H9 (cell line): ENCODE measurements at regions not wholly inside any gene's neighbourhood (a gene's known extent, or its start where the extent isn't known, plus 50 kb on each side); places are given as distances from the start of the nearest gene placed in this dataset.

Experiments used
- DNase-seq: peaks from one replicate; pipeline ENCODE4 v3.0.0-alpha.2; 2017
- H2AFZ ChIP-seq: one replicate; pipeline ENCODE4 v1.6.1; 2013; ENCODE audit warnings: mild to moderate bottlenecking, low read length, control low read depth, moderate library complexity
- H2AK5ac ChIP-seq: 2 replicates; pipeline ENCODE4 v1.6.1; 2013; ENCODE audit warnings: low read length, control low read depth, mixed read lengths; ENCODE audit not compliant: insufficient read length
- H2BK120ac ChIP-seq: one replicate; pipeline ENCODE4 v1.6.1; 2013; ENCODE audit warnings: low read depth, mild to moderate bottlenecking, low read length, control low read depth, inconsistent platforms; ENCODE audit not compliant: poor library complexity, severe bottlenecking
- H2BK12ac ChIP-seq: 2 replicates; pipeline ENCODE4 v1.6.1; 2013; ENCODE audit warnings: low read length, control low read depth, mixed read lengths, low read depth; ENCODE audit not compliant: insufficient read length
- H2BK15ac ChIP-seq: 2 replicates; pipeline ENCODE4 v1.6.1; 2013; ENCODE audit warnings: low read depth, low read length, control low read depth
- H2BK20ac ChIP-seq: one replicate; pipeline ENCODE4 v1.6.1; 2013; ENCODE audit warnings: low read depth, mild to moderate bottlenecking, low read length, control low read depth, inconsistent platforms; ENCODE audit not compliant: poor library complexity, severe bottlenecking
- H2BK5ac ChIP-seq: 2 replicates; pipeline ENCODE4 v1.6.1; 2013; ENCODE audit warnings: low read length, control low read depth, mixed read lengths; ENCODE audit not compliant: insufficient read length
- H3K14ac ChIP-seq: 2 replicates; pipeline ENCODE4 v1.6.1; 2013; ENCODE audit warnings: low read length, control low read depth; ENCODE audit not compliant: insufficient read depth
- H3K18ac ChIP-seq: 2 replicates; pipeline ENCODE4 v1.6.1; 2013; ENCODE audit warnings: low read depth, mild to moderate bottlenecking, mixed read lengths, low read length, control low read depth; ENCODE audit not compliant: insufficient read length
- H3K23ac ChIP-seq: 2 replicates; pipeline ENCODE4 v1.6.1; 2013; ENCODE audit warnings: low read length, control low read depth, mixed read lengths, low read depth; ENCODE audit not compliant: insufficient read length
- H3K23me2 ChIP-seq: 2 replicates; pipeline ENCODE4 v1.6.1; 2013; ENCODE audit warnings: low read depth, mild to moderate bottlenecking, mixed read lengths, low read length, control low read depth; ENCODE audit not compliant: insufficient read length, poor library complexity, severe bottlenecking
- H3K27ac ChIP-seq: 2 replicates; pipeline ENCODE4 v1.5.1; 2013; ENCODE audit warnings: low read length, control low read depth, mixed read lengths, low read depth; ENCODE audit not compliant: insufficient read length
- H3K27me3 ChIP-seq: 2 replicates; pipeline ENCODE4 v1.6.1; 2013; ENCODE audit warnings: low read length, control low read depth, inconsistent platforms; ENCODE audit not compliant: insufficient read depth
- H3K4ac ChIP-seq: 2 replicates; pipeline ENCODE4 v1.6.1; 2013; ENCODE audit warnings: low read depth, mild to moderate bottlenecking, control low read depth, inconsistent platforms, low read length, moderate library complexity
- H3K4me1 ChIP-seq: 2 replicates; pipeline ENCODE4 v1.6.1; 2013; ENCODE audit warnings: low read length, control low read depth, inconsistent platforms; ENCODE audit not compliant: insufficient read depth
- H3K4me2 ChIP-seq: 2 replicates; pipeline ENCODE4 v1.6.1; 2013; ENCODE audit warnings: low read length, control low read depth, mixed read lengths; ENCODE audit not compliant: insufficient read length, insufficient read depth
- H3K56ac ChIP-seq: 2 replicates; pipeline ENCODE4 v1.6.1; 2013; ENCODE audit warnings: low read depth, mild to moderate bottlenecking, mixed read lengths, low read length, control low read depth; ENCODE audit not compliant: insufficient read length
- H3K79me1 ChIP-seq: 2 replicates; pipeline ENCODE4 v1.6.1; 2013; ENCODE audit warnings: low read depth, mild to moderate bottlenecking, moderate library complexity, low read length, control low read depth, inconsistent platforms; ENCODE audit not compliant: insufficient read depth, poor library complexity, severe bottlenecking
- H3K79me2 ChIP-seq: 2 replicates; pipeline ENCODE4 v1.6.1; 2013; ENCODE audit warnings: low read length, control low read depth, inconsistent platforms; ENCODE audit not compliant: insufficient read depth
- H3K9ac ChIP-seq: 2 replicates; pipeline ENCODE4 v1.6.1; 2013; ENCODE audit warnings: low read length, control low read depth, mixed read lengths; ENCODE audit not compliant: insufficient read length; ENCODE audit errors: extremely low read depth
- H3K9me3 ChIP-seq: one replicate; pipeline ENCODE4 v1.6.1; 2013; ENCODE audit warnings: low read depth, low read length, inconsistent platforms; ENCODE audit not compliant: control insufficient read depth
- H3T11ph ChIP-seq: one replicate; pipeline ENCODE4 v1.6.1; 2013; ENCODE audit warnings: mild to moderate bottlenecking, low read length, control low read depth, inconsistent platforms
- H4K20me1 ChIP-seq: one replicate; pipeline ENCODE4 v1.6.1; 2013; ENCODE audit not compliant: control insufficient read depth, insufficient read length, insufficient read depth
- H4K5ac ChIP-seq: 2 replicates; pipeline ENCODE4 v1.6.1; 2013; ENCODE audit warnings: low read depth, mild to moderate bottlenecking, mixed read lengths, low read length, control low read depth; ENCODE audit not compliant: insufficient read length
- H4K8ac ChIP-seq: replicated peaks from 2 replicates; pipeline ENCODE4 v1.6.1; 2013; ENCODE audit warnings: low read length, control low read depth, mixed read lengths, low read depth; ENCODE audit not compliant: insufficient read length
- H4K91ac ChIP-seq: 2 replicates; pipeline ENCODE4 v1.6.1; 2013; ENCODE audit warnings: low read depth, mild to moderate bottlenecking, moderate library complexity, mixed read lengths, low read length, control low read depth; ENCODE audit not compliant: insufficient read length
- H3K27ac Mint-ChIP-seq, 3 experiments: 2 replicates in 2 of 3; 3 replicates in 1 of 3; pipeline ENCODE4 v1.8.0; 2020 to 2021; ENCODE audit warnings: mixed read lengths in 3 of 3, mild to moderate bottlenecking in 1 of 3, moderate library complexity in 1 of 3
- H3K27me3 Mint-ChIP-seq: 2 replicates; pipeline ENCODE4 v1.8.0; 2021; ENCODE audit warnings: low read depth, mild to moderate bottlenecking, moderate library complexity, mixed read lengths
- H3K36me3 Mint-ChIP-seq, 3 experiments: 2 replicates in 2 of 3; 3 replicates in 1 of 3; pipeline ENCODE4 v1.8.0; 2020 to 2021; ENCODE audit warnings: low read depth in 3 of 3, mixed read lengths in 3 of 3; ENCODE audit not compliant: insufficient read depth in 1 of 3
- H3K4me1 Mint-ChIP-seq, 2 experiments: 2 replicates each; pipeline ENCODE4 v1.8.0; 2020; ENCODE audit warnings: mixed read lengths in 2 of 2
- H3K4me3 Mint-ChIP-seq, 2 experiments: 2 replicates in 1 of 2; 3 replicates in 1 of 2; pipeline ENCODE4 v1.8.0; 2020 to 2021; ENCODE audit warnings: mild to moderate bottlenecking in 2 of 2, mixed read lengths in 2 of 2, moderate library complexity in 1 of 2
- H3K9me3 Mint-ChIP-seq, 2 experiments: 2 replicates in 1 of 2; 3 replicates in 1 of 2; pipeline ENCODE4 v1.8.0; 2020; ENCODE audit warnings: mild to moderate bottlenecking in 2 of 2, mixed read lengths in 2 of 2, moderate library complexity in 1 of 2
- CTCF ChIP-seq: fragments of 200-600 bp; sonication (generic); conservative IDR thresholded peaks from 3 replicates; pipeline ENCODE4 v1.8.0; 2021; ENCODE audit warnings: antibody characterized with exemption, mild to moderate bottlenecking
- WGBS: extraction: QIAGEN DNeasy Blood & Tissue Kit; methylation state at CpG from one replicate; pipeline ENCODE4 v1.1.7; 2013; ENCODE audit warnings: missing lambda C conversion rate, low lambda C conversion rate, mixed read lengths; ENCODE audit not compliant: insufficient read length; ENCODE audit errors: extremely low coverage; 5-methylcytosine and 5-hydroxymethylcytosine counted together

- Mint-ChIP-seq H3K4me3 (no peak overlapping the region), H3K9me3 (no peaks in the 10 kb centered on the region; a peak in 1 of 5 replicates), H3K36me3 (no peaks in the 10 kb centered on the region), H3K27ac (no peak overlapping the region), H3K27me3 (no peaks in the 10 kb centered on the region), H3K4me1 (peaks cover 0 to 7% of the 10 kb centered on the region in 2 experiments; a peak in 2 of 4 replicates)
- no CpG with 5 or more reads among the region's 2 CpGs for WGBS
- Histone ChIP-seq H3K27ac (no peak overlapping the region), H3K56ac (no peak overlapping the region), H3K9me3 (no peaks in the 10 kb centered on the region), H4K20me1 (no peaks in the 10 kb centered on the region), H2AFZ (no peak overlapping the region), H2BK12ac (no peak overlapping the region), H3K23me2 (no peaks in the 10 kb centered on the region), H3K14ac (no peak overlapping the region), H3K23ac (no peak overlapping the region), H3K4me1 (no peaks in the 10 kb centered on the region), H2AK5ac (no peak overlapping the region), H2BK20ac (no peak overlapping the region), H2BK120ac (no peak overlapping the region), H3K4me2 (no peak overlapping the region), H3K79me2 (no peaks in the 10 kb centered on the region), H2BK5ac (no peak overlapping the region), H3K18ac (no peak overlapping the region), H4K8ac (no peak overlapping the region), H3K27me3 (no peaks in the 10 kb centered on the region), H4K91ac (no peak overlapping the region), H3K4ac (no peak overlapping the region), H3T11ph (no peak overlapping the region), H4K5ac (no peak overlapping the region), H2BK15ac (no peak overlapping the region), H3K9ac (no peak overlapping the region), H3K79me1 (no peaks in the 10 kb centered on the region)
- TF ChIP-seq CTCF: no peak
- no peak for DNase-seq
These were observed 137.8 kb downstream of the SAMMSON start for GRCh38 chr3:70137366-70137765.
